A549 (cell line): ENCODE measurements at regions not wholly inside any gene's neighbourhood (a gene's known extent, or its start where the extent isn't known, plus 50 kb on each side); places are given as distances from the start of the nearest gene placed in this dataset.

Experiments
- CHD2 ChIP-seq: fragments of 150-350 bp; IDR thresholded peaks from 2 replicates; pipeline ENCODE4 v1.6.1; 2014; ENCODE audit warnings: low read length; ENCODE audit not compliant: partially characterized antibody
- CTCF ChIP-seq: fragments of >200 bp; sonication (Bioruptor Twin); formaldehyde crosslinking; IDR thresholded peaks from 3 replicates; pipeline ENCODE4 v1.5.1; 2016
- FOSL2 ChIP-seq, 2 experiments: fragments of 450-650 bp in 1 of 2; fragments of >200 bp in 1 of 2; sonication (Bioruptor Twin) in 1 of 2; formaldehyde crosslinking; IDR thresholded peaks; 2 replicates each; pipeline versions ENCODE4 v1.5.0 to v1.6.1; 2016 to 2020; ENCODE audit warnings: mild to moderate bottlenecking in 1 of 2, moderate library complexity in 1 of 2
- GATA3 ChIP-seq: IDR thresholded peaks from 2 replicates; pipeline ENCODE4 v1.6.1; 2012; ENCODE audit warnings: borderline replicate concordance
- HMGXB4 ChIP-seq: fragments of 250-450 bp; sonication (Bioruptor Pico); IDR thresholded peaks from 2 replicates; pipeline ENCODE4 v1.5.0; 2021; ENCODE audit warnings: mild to moderate bottlenecking, moderate library complexity, borderline replicate concordance
- JUNB ChIP-seq: fragments of >200 bp; sonication (Bioruptor Twin); formaldehyde crosslinking; IDR thresholded peaks from 2 replicates; pipeline ENCODE4 v1.6.1; 2016
- MAFK ChIP-seq: fragments of 450-650 bp; IDR thresholded peaks from 2 replicates; pipeline ENCODE4 v1.6.1; 2014; ENCODE audit not compliant: partially characterized antibody
- POLR2A ChIP-seq: IDR thresholded peaks from 2 replicates; pipeline ENCODE4 v1.6.1; 2012; ENCODE audit warnings: mild to moderate bottlenecking, low read length
- TP53 ChIP-seq: fragments of 250-450 bp; sonication (Bioruptor Pico); IDR thresholded peaks from 2 replicates; pipeline ENCODE4 v1.5.0; 2021; ENCODE audit warnings: mild to moderate bottlenecking, moderate library complexity

GRCh38 chr5:93096561-93096960 lies 484.5 kb downstream of the NR2F1-AS1 start:
- TF ChIP-seq CTCF (no peak), JUNB (no peak), POLR2A (no peak), CHD2 (no peak), HMGXB4 (CRISPR knock-in tag) (no peak), TP53 (CRISPR knock-in tag) (no peak), MAFK (no peak), FOSL2 (IDR thresholded peaks at IDR 0.05) (no peak), FOSL2 (CRISPR knock-in tag; IDR thresholded peaks at IDR 0.05) (no peak), GATA3 (no peak)
